HG02943 (cell line): ENCODE measurements at regions not wholly inside any gene's neighbourhood (a gene's known extent, or its start where the extent isn't known, plus 50 kb on each side); places are given as distances from the start of the nearest gene placed in this dataset.

Experiments
- ATAC-seq: cut with Tn5 transposase; IDR thresholded peaks from one replicate; pipeline ENCODE4 v1.9.1; 2021; ENCODE audit warnings: mild to moderate bottlenecking, low read depth, moderate library complexity; ENCODE audit not compliant: unreplicated experiment

GRCh38 chr13:64909184-64909583 is 2321.0 kb downstream of the PCDH9 start:
- ATAC-seq, result no peak

GRCh38 chr13:64900039-64900438 is 2330.1 kb downstream of the PCDH9 start:
- no peak for ATAC-seq

DNA sequence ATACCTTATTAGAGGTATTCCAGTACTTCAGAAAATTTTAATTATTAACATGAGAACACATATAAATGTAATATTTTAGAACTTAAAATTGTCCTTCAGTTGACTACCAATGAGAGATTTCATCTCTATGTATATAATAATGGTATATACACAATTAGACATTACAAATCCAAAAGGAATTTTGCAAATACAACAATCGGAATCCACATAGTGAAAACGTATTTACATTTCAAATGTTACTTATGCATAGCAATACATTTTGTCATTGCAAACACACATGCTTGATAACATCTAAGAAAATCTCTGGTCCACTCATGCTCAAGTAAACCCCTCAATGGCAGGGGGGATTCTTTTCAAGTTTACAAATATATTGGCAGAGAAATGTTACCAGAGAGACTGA is 2345.2 kb downstream of the PCDH9 start:
- ATAC-seq, result no peak

- ATAC-seq, result no peak
Observed at GRCh38 chr13:64877176-64877575, 2353.0 kb downstream of the PCDH9 start.

DNA sequence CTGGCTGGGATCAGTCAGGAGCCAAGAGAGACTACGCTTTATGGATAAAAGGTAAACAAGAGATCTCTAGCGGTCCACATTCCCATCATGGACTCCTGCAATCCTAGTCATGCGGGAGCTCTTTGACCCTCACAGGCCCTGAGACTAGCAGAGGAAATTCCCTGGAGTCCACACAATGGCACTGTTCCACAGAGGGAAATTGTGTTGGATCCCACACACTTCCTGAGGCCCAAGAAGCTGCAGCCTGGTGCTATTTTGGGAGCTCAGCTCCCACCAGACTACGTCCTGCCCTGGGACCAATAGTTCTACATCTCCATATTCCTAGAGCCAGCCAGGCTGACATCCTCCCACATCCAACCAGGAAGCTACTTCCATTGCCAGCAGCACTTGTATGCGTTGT is 2358.4 kb downstream of the PCDH9 start:
- ATAC-seq, result no peak

DNA sequence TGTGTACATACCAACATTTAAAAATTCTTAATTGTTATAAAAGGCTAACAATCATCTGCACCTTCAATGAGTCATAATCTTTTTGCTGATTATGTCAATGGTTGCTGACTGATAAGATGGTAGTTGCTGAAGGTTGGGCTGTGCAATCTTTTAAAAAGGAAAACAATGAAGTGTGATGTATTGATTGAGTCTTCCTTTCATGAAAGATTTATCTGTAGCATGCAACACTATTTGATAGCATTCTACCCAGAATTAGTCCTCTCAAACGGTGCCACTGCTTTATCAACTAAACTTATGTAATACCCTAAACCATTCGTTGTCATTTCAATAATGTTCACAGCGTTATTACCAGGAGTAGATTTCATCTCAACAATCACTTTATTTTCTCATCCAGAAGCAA is 2360.6 kb downstream of the PCDH9 start:
- no peak for ATAC-seq

GRCh38 chr13:64867856-64868255 is 2362.3 kb downstream of the PCDH9 start:
- no peak for ATAC-seq

GRCh38 chr13:64866331-64866730 is 2363.8 kb downstream of the PCDH9 start:
- ATAC-seq, result no peak

GRCh38 chr13:64855506-64855905 is 2374.6 kb downstream of the PCDH9 start:
- ATAC-seq, result no peak

DNA sequence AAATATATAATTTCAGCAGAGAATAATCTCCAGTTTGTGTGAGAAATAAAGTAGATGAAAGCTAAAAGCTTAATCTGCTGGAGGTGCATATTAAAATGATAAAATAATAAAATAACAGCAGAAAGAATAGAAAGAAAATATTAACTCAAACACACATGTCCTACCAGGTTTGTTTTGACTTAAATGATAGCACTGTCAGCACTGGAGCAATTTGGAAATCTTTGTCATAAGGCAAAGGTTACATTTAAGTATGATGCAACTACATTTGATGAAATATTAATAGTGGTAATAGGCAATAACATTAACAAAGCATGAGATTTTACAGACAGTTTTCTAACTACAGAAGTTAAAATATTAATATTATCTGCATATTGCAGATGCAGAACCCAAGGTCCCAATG is 2380.1 kb downstream of the PCDH9 start:
- ATAC-seq, result no peak

DNA sequence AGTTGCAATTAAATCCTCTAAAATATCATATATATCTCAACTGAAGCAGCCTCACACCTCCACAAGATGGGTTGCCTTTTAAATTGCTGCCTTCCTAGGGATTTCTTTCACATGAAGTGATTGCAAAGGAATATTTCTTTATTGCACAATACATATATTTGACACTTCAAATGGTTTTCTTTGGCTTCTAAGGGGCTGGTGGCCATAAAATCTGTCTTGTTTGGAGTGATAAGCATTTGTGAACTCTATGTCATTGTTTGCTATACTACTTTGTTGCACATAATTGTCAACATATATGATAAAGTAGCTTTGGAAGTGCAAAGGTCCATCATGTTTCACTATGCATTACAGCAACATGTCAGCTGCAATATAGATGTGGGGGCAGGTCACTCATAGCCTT is 2380.9 kb downstream of the PCDH9 start:
- ATAC-seq, result no peak

DNA sequence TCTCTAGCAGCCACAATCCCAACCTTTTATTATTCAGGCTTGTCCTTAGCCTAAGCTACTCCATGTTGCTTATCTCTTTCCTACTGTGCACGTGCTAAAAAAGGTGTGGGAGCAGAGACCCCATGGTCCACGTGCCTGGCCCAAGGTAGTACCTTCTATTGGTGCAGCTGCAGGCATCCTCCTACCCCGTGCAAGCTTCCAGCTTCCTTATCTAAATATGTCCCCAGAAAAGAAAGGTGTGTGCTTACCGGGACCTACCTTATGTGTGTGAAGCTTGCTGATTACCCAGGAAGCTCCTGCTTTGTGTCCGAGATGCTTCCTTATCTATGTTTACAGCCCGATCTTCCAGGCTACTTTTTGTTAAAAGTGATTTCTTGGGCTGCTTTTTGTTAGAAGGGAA is 2382.4 kb downstream of the PCDH9 start:
- no peak for ATAC-seq

DNA sequence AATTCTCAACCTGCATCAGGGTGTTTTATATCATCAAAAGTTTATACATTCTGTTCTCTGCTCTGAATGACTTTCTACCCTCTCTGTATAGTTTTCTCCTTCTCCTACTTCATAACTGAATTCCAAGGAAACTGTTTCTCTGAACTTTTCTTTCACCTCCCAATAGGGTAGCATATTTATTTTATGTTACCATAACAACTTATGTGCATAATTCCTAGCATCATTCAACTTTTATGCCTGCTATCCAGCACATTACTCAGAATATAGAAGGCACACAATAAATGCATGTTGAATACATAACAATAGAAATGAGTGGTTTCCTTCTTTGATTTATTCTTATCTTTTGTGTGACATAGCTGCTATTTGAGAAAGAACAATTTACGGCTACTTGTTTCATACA is 2385.0 kb downstream of the PCDH9 start:
- ATAC-seq, result no peak

GRCh38 chr13:64819081-64819480 is 2411.1 kb downstream of the PCDH9 start:
- no peak for ATAC-seq

DNA sequence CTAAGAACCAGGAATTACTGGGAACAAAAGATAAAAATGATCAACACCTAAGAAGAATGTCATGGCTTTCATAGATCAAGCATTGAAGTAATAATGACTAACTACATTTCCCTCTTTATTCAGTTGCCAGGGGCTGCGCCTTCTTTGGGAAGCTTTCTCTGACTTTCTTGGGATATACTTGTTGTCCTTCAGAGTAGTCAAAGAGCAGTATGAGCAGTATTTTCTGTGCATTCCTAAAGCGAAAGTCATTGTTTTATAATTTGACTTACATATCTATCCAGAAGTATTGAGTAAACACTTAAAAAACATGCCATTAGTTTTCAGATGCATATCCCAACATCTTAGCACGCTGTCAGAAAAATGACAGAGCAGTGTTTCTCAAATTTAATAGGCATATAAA is 2412.4 kb downstream of the PCDH9 start:
- no peak for ATAC-seq

DNA sequence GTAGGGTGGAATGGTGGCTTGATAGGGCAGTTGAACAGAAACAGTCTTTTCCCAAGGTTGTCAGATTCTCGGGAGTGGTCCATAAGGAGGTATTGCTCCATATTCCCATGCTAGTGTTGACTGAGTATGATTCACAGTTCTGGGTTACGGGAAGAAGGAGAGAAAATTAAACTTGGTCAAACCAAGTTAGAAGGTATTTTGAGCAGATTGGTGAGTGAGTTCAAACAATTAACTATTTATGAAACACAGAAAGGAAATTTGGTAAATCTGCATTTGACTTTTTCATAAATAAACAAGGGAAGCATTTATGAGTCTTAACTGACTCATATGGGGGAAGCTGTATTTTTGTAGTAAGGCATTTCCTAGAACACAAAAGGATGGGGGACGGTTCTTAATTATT is 2419.4 kb downstream of the PCDH9 start:
- no peak for ATAC-seq

DNA sequence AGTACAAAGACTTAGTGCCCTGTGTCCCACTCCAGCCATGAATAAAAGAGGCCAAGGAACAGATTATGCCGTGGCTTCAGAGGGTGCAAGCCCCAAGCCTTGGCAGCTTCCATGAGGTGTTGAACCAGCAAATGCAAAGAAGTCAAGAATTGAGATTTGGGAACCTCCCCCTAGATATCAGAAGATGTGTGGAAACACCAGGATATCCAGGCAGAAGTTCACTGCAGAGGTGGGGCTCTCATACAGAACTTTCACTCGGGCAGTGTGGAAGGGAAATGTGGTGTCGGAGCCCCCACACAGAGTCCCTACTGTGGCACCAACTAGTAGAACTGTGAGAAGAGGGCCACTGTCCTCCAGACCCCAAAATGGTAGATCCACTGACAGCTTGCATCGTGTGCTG is 2421.4 kb downstream of the PCDH9 start:
- ATAC-seq, result no peak

GRCh38 chr13:64801768-64802167 is 2428.4 kb downstream of the PCDH9 start:
- ATAC-seq, result no peak

GRCh38 chr13:64798422-64798821 is 2431.7 kb downstream of the PCDH9 start:
- ATAC-seq, result no peak

GRCh38 chr13:64793592-64793991 is 2436.5 kb downstream of the PCDH9 start:
- no peak for ATAC-seq

GRCh38 chr13:64793131-64793530 is 2437.0 kb downstream of the PCDH9 start:
- no peak for ATAC-seq

- ATAC-seq, result no peak
Observed at GRCh38 chr13:64791373-64791772, 2438.8 kb downstream of the PCDH9 start.

- no peak for ATAC-seq
Observed at GRCh38 chr13:64782466-64782865, 2447.7 kb downstream of the PCDH9 start.

DNA sequence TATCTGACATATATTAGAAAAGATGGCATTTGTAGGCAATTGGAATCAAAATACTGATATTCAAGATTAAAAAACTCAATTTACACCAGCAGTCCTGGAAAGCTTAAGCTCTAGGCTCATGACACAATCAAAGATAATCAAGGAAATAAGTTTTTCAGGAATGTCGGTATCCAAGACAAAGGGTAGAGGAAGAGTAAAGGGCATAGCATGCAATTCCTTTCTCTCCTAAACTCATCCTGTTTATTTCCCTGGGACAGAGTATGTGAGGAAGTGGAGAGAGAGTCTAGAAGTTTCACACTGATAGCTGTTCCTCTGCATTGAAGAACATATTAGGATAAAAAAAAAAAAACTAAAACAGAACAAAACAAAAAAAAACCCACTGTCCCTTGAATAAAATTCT is 2452.1 kb downstream of the PCDH9 start:
- ATAC-seq, result no peak
